ENCODE measurements at regions not wholly inside any gene's neighbourhood (a gene's known extent, or its start where the extent isn't known, plus 50 kb on each side); places are given as distances from the start of the nearest gene placed in this dataset.

- no peaks in the 10 kb centered on the region for H3K4me1 ChIP-seq (ENCODE audit: control insufficient read depth, insufficient read depth, low read length)
- H2AK9ac ChIP-seq (replicated peaks; ENCODE audit: low read depth, low read length, poor library complexity): no peak overlapping the region
- no peak overlapping the region for H3K4ac ChIP-seq (ENCODE audit: low read depth, low read length)
- no peak overlapping the region for H3K4me2 ChIP-seq (ENCODE audit: low read depth, low read length)
- H2BK15ac ChIP-seq (ENCODE audit: low read depth, low read length): no peak overlapping the region
- no peak overlapping the region for H4K5ac ChIP-seq (ENCODE audit: low read depth, low read length)
- no peaks in the 10 kb centered on the region for H3K36me3 ChIP-seq (ENCODE audit: control insufficient read depth, insufficient read depth, low read length)
- H2BK5ac ChIP-seq (ENCODE audit: low read depth, low read length, poor library complexity, severe bottlenecking): no peak overlapping the region
- TF ChIP-seq NFE2L2 (IDR thresholded peaks at IDR 0.05; ENCODE audit: low read depth, low read length): no peak
- no peak for TF ChIP-seq MAZ (IDR thresholded peaks at IDR 0.05; ENCODE audit: borderline replicate concordance, low read depth, low read length)
- TF ChIP-seq CTCF (conservative IDR thresholded peaks at IDR 0.05; ENCODE audit: low read depth, low read length): no peak
- TF ChIP-seq CEBPB (IDR thresholded peaks at IDR 0.05; ENCODE audit: low read depth, low read length): no peak
- TF ChIP-seq CHD1 (IDR thresholded peaks at IDR 0.05; ENCODE audit: low read depth, low read length): no peak
- TF ChIP-seq RAD21 (IDR thresholded peaks at IDR 0.05; ENCODE audit: low read length): no peak
- TF ChIP-seq RCOR1 (IDR thresholded peaks at IDR 0.05; ENCODE audit: insufficient replicate concordance, low read length): no peak
- H3K9me3 ChIP-seq (ENCODE audit: control insufficient read depth, insufficient read depth, low read length): no peaks in the 10 kb centered on the region
- ATAC-seq (ENCODE audit: low read depth) (no peak), DNase-seq (no peak)
- no peaks in the 10 kb centered on the region for H4K20me1 ChIP-seq (ENCODE audit: insufficient read depth, low read length)
- no CpG with 5 or more reads among the region's 1 CpG for WGBS, 2 experiments (ENCODE audit: extremely low coverage in 2 of 2, insufficient read length in 1 of 2)
- no peak overlapping the region for H3K18ac ChIP-seq (ENCODE audit: low read depth, low read length)
- no peak overlapping the region for H3K56ac ChIP-seq (ENCODE audit: extremely low read depth, insufficient read depth, low read length)
- no TSS peak for BruUV-seq (replicated peaks)
- no peak overlapping the region for H3K14ac ChIP-seq (replicated peaks; ENCODE audit: low read depth, low read length)
- no peak overlapping the region for H4K91ac ChIP-seq (ENCODE audit: insufficient read depth, low read depth, low read length)
- intact Hi-C loops (cut with micrococcal nuclease) (no loop called here), in situ Hi-C loops (cut with MboI; ENCODE audit: low sequenced_read_pairs) (no loop called here), dilution Hi-C loops (cut with HindIII; ENCODE audit: low sequenced_read_pairs, unreplicated experiment) (no loop called here)
- no peak overlapping the region for H3K4me3 ChIP-seq (ENCODE audit: insufficient read depth, low read depth, low read length)
- ChIA-PET CTCF (no interaction called here), POLR2A (ENCODE audit: unreplicated experiment) (no interaction called here)
- no peak overlapping the region for H3K23ac ChIP-seq (ENCODE audit: low read depth, low read length)
- H2BK120ac ChIP-seq (ENCODE audit: low read depth, low read length): no peak overlapping the region
- no peak overlapping the region for H3K27ac ChIP-seq (ENCODE audit: insufficient read depth, low read length)
- H3K9ac ChIP-seq (ENCODE audit: low read depth, low read length): no peak overlapping the region
- H3K79me1 ChIP-seq (ENCODE audit: low read depth in 1 of 2, low read length in 2 of 2): no peaks in the 10 kb centered on the region
- H4K8ac ChIP-seq (ENCODE audit: low read depth in 2 of 2, low read length in 2 of 2): no peak overlapping the region
- no peak overlapping the region for H2BK20ac ChIP-seq (ENCODE audit: low read depth, low read length)
- H2AFZ ChIP-seq (replicated peaks; ENCODE audit: low read length, poor library complexity): no peak overlapping the region
- H2AK5ac ChIP-seq (ENCODE audit: low read depth, low read length): no peak overlapping the region
- no peaks in the 10 kb centered on the region for H3K9me1 ChIP-seq (ENCODE audit: insufficient read depth, low read length)
- H3K27me3 ChIP-seq (ENCODE audit: control insufficient read depth, insufficient read depth, low read length): no peaks in the 10 kb centered on the region
These were observed 66.6 kb upstream of the CECR2 start for GRCh38 chr22:17302616-17303015.

Data from IMR-90 (cell line).